Testis (tissue), 2 donors: ENCODE measurements at regions not wholly inside any gene's neighbourhood (a gene's known extent, or its start where the extent isn't known, plus 50 kb on each side); places are given as distances from the start of the nearest gene placed in this dataset.

Experiments
- DNase-seq: peaks from one replicate; pipeline ENCODE4 v3.0.0-alpha.2; 2019
- H3K27ac ChIP-seq, 2 donors: fragments of 200-600 bp; sonication (generic); one replicate each; pipeline ENCODE4 v1.5.1; 2019
- H3K27me3 ChIP-seq: fragments of 200-600 bp; sonication (generic); one replicate; pipeline ENCODE4 v1.5.1; 2019
- H3K36me3 ChIP-seq: fragments of 200-600 bp; sonication (generic); one replicate; pipeline ENCODE4 v1.5.1; 2017; ENCODE audit warnings: low read depth; ENCODE audit errors: missing control alignments
- H3K4me1 ChIP-seq: fragments of 200-600 bp; sonication (generic); one replicate; pipeline ENCODE4 v1.5.1; 2019
- H3K4me3 ChIP-seq, 2 donors: fragments of 200-600 bp; sonication (generic); one replicate each; pipeline ENCODE4 v1.5.1; 2017 to 2019
- H3K9me3 ChIP-seq: fragments of 200-600 bp; sonication (generic); one replicate; pipeline ENCODE4 v1.5.1; 2017
- POLR2A ChIP-seq: fragments of 450-650 bp; IDR thresholded peaks from one replicate; pipeline ENCODE4 v1.6.1; 2017; ENCODE audit warnings: antibody characterized with exemption, mild to moderate bottlenecking, moderate library complexity
- WGBS, 2 donors: methylation state at CpG; one replicate each; pipeline ENCODE4 v1.1.5; 2018; 5-methylcytosine and 5-hydroxymethylcytosine counted together
- intact Hi-C: fragments of 100-400 bp; cut with DNase I; formaldehyde crosslinking; loops from one replicate; pipeline ENCODE4 v1.15.1; 2023; ENCODE audit warnings: low total_unique reads
- TF ChIP-seq, protein P1 (sequence below), 3 experiments: fragments of 450-650 bp in 2 of 3; fragments of 200-600 bp in 1 of 3; sonication (generic) in 1 of 3; IDR thresholded peaks; one replicate each; pipeline ENCODE4 v1.5.1; 2016 to 2019; ENCODE audit warnings: antibody characterized with exemption in 3 of 3, mild to moderate bottlenecking in 2 of 3, moderate library complexity in 1 of 3

DNA sequence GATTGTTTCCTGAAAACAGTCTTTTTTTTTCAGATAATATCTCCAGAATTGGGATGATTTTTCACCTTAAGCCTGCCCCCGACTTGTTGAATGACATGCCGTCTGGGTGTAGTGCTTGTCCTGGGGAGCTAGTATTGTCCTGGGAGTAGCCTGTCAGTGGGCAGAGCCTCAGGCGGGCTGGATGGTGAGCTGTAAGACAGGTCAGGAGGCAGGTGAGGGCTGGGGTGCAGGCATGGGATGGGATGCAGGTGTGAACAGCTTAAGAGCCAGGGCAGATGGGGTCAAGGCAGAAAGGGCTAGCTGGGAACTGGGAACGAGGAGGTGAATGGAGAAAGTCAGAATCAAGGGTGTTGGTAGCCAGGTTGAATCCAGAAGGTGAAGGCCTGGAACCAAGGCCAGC is 200.2 kb downstream of the CSNK2A3 start:
- TF ChIP-seq, protein P1, sequence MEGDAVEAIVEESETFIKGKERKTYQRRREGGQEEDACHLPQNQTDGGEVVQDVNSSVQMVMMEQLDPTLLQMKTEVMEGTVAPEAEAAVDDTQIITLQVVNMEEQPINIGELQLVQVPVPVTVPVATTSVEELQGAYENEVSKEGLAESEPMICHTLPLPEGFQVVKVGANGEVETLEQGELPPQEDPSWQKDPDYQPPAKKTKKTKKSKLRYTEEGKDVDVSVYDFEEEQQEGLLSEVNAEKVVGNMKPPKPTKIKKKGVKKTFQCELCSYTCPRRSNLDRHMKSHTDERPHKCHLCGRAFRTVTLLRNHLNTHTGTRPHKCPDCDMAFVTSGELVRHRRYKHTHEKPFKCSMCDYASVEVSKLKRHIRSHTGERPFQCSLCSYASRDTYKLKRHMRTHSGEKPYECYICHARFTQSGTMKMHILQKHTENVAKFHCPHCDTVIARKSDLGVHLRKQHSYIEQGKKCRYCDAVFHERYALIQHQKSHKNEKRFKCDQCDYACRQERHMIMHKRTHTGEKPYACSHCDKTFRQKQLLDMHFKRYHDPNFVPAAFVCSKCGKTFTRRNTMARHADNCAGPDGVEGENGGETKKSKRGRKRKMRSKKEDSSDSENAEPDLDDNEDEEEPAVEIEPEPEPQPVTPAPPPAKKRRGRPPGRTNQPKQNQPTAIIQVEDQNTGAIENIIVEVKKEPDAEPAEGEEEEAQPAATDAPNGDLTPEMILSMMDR (IDR thresholded peaks at IDR 0.05), result no peak
- TF ChIP-seq POLR2A, result no peak
- H3K4me3 ChIP-seq, result no peak overlapping the region
- intact Hi-C loops, result no loop called here
- no peaks in the 10 kb centered on the region for H3K27me3 ChIP-seq
- DNase-seq, result no peak
- peaks cover 6% of the 10 kb centered on the region for H3K4me1 ChIP-seq
- H3K36me3 ChIP-seq, result no peaks in the 10 kb centered on the region
- WGBS, 2 donors, result 94 to 95% methylated on average over 4 of the region's 4 CpGs
- no peaks in the 10 kb centered on the region for H3K9me3 ChIP-seq
- H3K27ac ChIP-seq, result no peak overlapping the region

DNA sequence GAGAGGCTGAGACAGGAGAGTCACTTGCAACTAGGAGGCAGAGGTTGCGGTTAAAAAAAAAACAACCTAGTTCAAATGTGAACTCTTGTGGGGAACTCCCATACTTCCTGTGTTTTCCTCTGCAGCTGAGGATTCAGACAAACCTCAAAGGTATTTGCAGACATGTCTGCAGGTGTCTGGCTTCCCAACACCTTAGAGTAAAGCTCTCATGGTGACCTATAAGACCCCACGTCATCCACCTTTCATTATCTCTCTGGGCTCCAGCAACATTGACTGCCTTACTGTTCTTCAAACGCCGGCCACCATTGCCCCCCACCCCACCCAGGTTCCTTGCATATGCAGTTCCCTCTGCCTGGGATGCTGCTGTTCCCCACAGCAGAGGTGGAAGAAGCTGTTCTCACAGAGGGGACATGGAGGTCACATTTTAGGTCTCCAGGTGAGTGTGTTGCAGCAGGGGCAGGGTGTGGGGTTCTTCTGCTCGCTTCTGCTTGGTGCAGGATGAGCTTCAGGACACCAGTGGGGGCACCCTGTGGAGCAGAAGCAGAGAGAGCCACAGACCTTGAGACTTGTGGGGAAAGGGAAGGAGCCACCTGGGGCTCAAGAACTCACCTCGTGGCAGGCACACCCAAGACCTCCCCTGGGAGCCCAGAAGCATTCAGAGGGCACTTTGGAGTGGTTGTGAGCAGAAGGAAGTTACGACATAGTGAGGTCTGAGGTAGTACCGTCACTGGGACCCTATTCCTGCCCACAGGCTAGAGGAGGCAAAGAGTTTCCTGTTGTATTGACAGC is 203.2 kb downstream of the CSNK2A3 start:
- intact Hi-C loops, result no loop called here
- no peaks in the 10 kb centered on the region for H3K27me3 ChIP-seq
- no peaks in the 10 kb centered on the region for H3K9me3 ChIP-seq
- H3K4me3 ChIP-seq, result no peak overlapping the region
- WGBS, 2 donors, result 89 to 93% methylated on average over 8 of the region's 8 CpGs
- no peak overlapping the region for H3K27ac ChIP-seq
- no peak for TF ChIP-seq POLR2A
- TF ChIP-seq, protein P1 (IDR thresholded peaks at IDR 0.05), result no peak
- peaks cover 6% of the 10 kb centered on the region for H3K4me1 ChIP-seq
- no peaks in the 10 kb centered on the region for H3K36me3 ChIP-seq
- no peak for DNase-seq

DNA sequence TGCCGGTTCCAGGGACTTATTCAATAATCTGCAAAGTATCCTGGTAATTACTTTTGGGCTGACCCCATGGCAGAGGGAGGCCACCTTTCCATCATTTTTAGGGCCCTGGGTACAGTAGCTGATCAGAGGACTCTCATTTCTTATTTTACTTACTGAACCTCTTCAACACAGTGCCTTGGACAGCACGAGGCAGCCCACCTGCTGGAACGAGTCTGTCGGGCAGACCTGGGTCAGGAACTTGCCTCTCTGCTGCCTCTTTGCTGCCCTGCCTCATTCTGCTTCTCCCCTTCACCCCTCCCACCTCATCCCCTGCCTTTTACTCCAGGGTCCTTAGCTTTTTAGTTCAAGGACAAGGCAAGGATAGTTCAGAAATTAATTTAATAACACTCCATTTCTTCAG is 204.5 kb downstream of the CSNK2A3 start:
- TF ChIP-seq, protein P1 (IDR thresholded peaks at IDR 0.05), result no peak
- TF ChIP-seq POLR2A, result no peak
- no peak for DNase-seq

GRCh38 chr11:11148104-11148509 is 204.9 kb downstream of the CSNK2A3 start:
- intact Hi-C loops, result no loop called here
- H3K27ac ChIP-seq, result no peak overlapping the region

More for the DNA sequence above, 204.5 kb downstream of the CSNK2A3 start:
- Histone ChIP-seq H3K4me3 (no peak overlapping the region), H3K4me1 (peaks cover 6% of the 10 kb centered on the region), H3K36me3 (no peaks in the 10 kb centered on the region), H3K27me3 (no peaks in the 10 kb centered on the region), H3K27ac (peak overlapping the region in 1 of 2 donors; percentile 12), H3K9me3 (no peaks in the 10 kb centered on the region)
- intact Hi-C loops, result no loop called here
- WGBS, 2 donors, result 67 to 74% methylated on average over 4 of the region's 4 CpGs

More at GRCh38 chr11:11148104-11148509, 204.9 kb downstream of the CSNK2A3 start:
- Histone ChIP-seq H3K9me3 (no peaks in the 10 kb centered on the region), H3K4me1 (peaks cover 8% of the 10 kb centered on the region), H3K27me3 (no peaks in the 10 kb centered on the region), H3K4me3 (no peak overlapping the region), H3K36me3 (no peaks in the 10 kb centered on the region)
- 35 to 40% methylated on average over 5 of the region's 5 CpGs for WGBS, 2 donors
- DNase-seq, result peak; percentile 83
- TF ChIP-seq, protein P1 (IDR thresholded peaks at IDR 0.05), result peak in 1 of 3 experiments; percentile 22
- TF ChIP-seq POLR2A, result no peak
